Hepatic stellate cell (primary cell): ENCODE measurements at regions not wholly inside any gene's neighbourhood (a gene's known extent, or its start where the extent isn't known, plus 50 kb on each side); places are given as distances from the start of the nearest gene placed in this dataset.

Source experiments
- DNase-seq: peaks from one replicate; pipeline ENCODE4 v3.0.0; 2011; ENCODE audit warnings: low spot score

GRCh38 chr3:82287562-82287961 is 526.1 kb upstream of the GBE1 start:
- DNase-seq = no peak

- DNase-seq = no peak
Measured at GRCh38 chr3:82281205-82281604, 519.8 kb upstream of the GBE1 start.

GRCh38 chr3:82276992-82277391 is 515.5 kb upstream of the GBE1 start:
- no peak for DNase-seq

- DNase-seq = no peak
Measured at GRCh38 chr3:82274897-82275296, 513.5 kb upstream of the GBE1 start.

- DNase-seq = no peak
Measured at GRCh38 chr3:82265747-82266146, 504.3 kb upstream of the GBE1 start.

- DNase-seq = no peak
Measured at GRCh38 chr3:82262193-82262592, 500.7 kb upstream of the GBE1 start.

GRCh38 chr3:82261637-82262036 is 500.2 kb upstream of the GBE1 start:
- no peak for DNase-seq

- DNase-seq = no peak
Measured at GRCh38 chr3:82261013-82261412, 499.6 kb upstream of the GBE1 start.

GRCh38 chr3:82259994-82260393 is 498.5 kb upstream of the GBE1 start:
- DNase-seq = no peak

GRCh38 chr3:82240322-82240721 is 478.9 kb upstream of the GBE1 start:
- DNase-seq = no peak

- DNase-seq = no peak
Measured at GRCh38 chr3:82236257-82236656, 474.8 kb upstream of the GBE1 start.

- no peak for DNase-seq
Measured at GRCh38 chr3:82229397-82229796, 468.0 kb upstream of the GBE1 start.

- DNase-seq = no peak
Measured at GRCh38 chr3:82224661-82225060, 463.2 kb upstream of the GBE1 start.

GRCh38 chr3:82222401-82222800 is 461.0 kb upstream of the GBE1 start:
- no peak for DNase-seq

- no peak for DNase-seq
Measured at GRCh38 chr3:82217571-82217970, 456.1 kb upstream of the GBE1 start.

GRCh38 chr3:82208002-82208710 is 446.7 kb upstream of the GBE1 start:
- DNase-seq = no peak

- no peak for DNase-seq
Measured at GRCh38 chr3:82202269-82202668, 440.8 kb upstream of the GBE1 start.

- no peak for DNase-seq
Measured at GRCh38 chr3:82201316-82201715, 439.9 kb upstream of the GBE1 start.

- DNase-seq = no peak
Measured at GRCh38 chr3:82198009-82198408, 436.6 kb upstream of the GBE1 start.

- DNase-seq = no peak
Measured at GRCh38 chr3:82196645-82197044, 435.2 kb upstream of the GBE1 start.

- no peak for DNase-seq
Measured at GRCh38 chr3:82194870-82195269, 433.4 kb upstream of the GBE1 start.

GRCh38 chr3:82186017-82186416 is 424.6 kb upstream of the GBE1 start:
- no peak for DNase-seq

- no peak for DNase-seq
Measured at GRCh38 chr3:82179291-82179690, 417.8 kb upstream of the GBE1 start.

- DNase-seq = no peak
Measured at GRCh38 chr3:82178291-82178690, 416.8 kb upstream of the GBE1 start.

GRCh38 chr3:82177774-82178173 is 416.3 kb upstream of the GBE1 start:
- no peak for DNase-seq
